C4-2B (cell line): ENCODE measurements at regions not wholly inside any gene's neighbourhood (a gene's known extent, or its start where the extent isn't known, plus 50 kb on each side); places are given as distances from the start of the nearest gene placed in this dataset.

Experiments
- ZFX ChIP-seq: fragments of 450-650 bp; IDR thresholded peaks from 2 replicates; pipeline ENCODE4 v1.6.1; 2017
- TF ChIP-seq, protein P1 (sequence below): fragments of 450-650 bp; conservative IDR thresholded peaks from 2 replicates; pipeline ENCODE4 v1.5.1; 2017; ENCODE audit warnings: mild to moderate bottlenecking

DNA sequence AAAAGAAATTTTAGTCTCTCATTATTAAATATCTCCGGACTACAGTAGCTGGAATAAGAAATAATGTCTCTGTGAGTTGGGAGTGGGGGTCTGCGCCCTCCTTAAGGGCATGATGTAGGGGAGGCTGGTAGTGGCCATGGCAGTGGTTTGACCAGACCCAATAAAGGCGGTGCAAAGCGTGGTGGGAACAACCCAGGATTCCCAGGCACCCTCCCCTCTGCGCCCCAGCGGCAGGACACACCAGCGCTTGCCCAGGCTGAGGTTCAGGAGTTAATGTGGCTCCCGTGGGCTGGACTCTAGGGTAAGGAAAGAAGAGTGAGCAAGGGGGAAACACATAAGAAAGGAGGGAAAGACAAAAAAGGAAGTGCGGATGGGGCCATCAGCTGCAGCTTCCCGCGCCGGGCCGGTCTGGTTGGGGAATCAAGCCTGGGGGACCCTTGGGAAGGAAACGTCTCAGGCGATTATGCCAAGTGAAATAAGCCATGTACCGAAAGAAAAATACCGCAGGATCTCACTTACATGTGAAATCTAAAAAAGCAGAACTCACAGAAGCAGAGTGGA lies 157.5 kb upstream of the SMIM31 start:
- TF ChIP-seq, protein P1, sequence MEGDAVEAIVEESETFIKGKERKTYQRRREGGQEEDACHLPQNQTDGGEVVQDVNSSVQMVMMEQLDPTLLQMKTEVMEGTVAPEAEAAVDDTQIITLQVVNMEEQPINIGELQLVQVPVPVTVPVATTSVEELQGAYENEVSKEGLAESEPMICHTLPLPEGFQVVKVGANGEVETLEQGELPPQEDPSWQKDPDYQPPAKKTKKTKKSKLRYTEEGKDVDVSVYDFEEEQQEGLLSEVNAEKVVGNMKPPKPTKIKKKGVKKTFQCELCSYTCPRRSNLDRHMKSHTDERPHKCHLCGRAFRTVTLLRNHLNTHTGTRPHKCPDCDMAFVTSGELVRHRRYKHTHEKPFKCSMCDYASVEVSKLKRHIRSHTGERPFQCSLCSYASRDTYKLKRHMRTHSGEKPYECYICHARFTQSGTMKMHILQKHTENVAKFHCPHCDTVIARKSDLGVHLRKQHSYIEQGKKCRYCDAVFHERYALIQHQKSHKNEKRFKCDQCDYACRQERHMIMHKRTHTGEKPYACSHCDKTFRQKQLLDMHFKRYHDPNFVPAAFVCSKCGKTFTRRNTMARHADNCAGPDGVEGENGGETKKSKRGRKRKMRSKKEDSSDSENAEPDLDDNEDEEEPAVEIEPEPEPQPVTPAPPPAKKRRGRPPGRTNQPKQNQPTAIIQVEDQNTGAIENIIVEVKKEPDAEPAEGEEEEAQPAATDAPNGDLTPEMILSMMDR = no peak
- no peak for TF ChIP-seq ZFX
